Activated CD8-positive, alpha-beta T cell treated with anti-CD3 and anti-CD28 coated beads for 36 hours (primary cell): ENCODE measurements at regions not wholly inside any gene's neighbourhood (a gene's known extent, or its start where the extent isn't known, plus 50 kb on each side); places are given as distances from the start of the nearest gene placed in this dataset.

Source experiments
- ATAC-seq: fragments of 200-7000 bp; cut with Tn5 transposase; one replicate; pipeline ENCODE4 v1.10.0; 2021; ENCODE audit warnings: mild to moderate bottlenecking, moderate library complexity
- CTCF ChIA-PET: fragments of 350-600 bp; sonication (Branson Sonifier 250); formaldehyde crosslinking; loops from one replicate; lab custom pipeline; 2021; ENCODE audit warnings: antibody characterized with exemption; lab: Charles Lee
- POLR2A ChIA-PET: fragments of 350-600 bp; sonication (Branson Sonifier 250); formaldehyde crosslinking; loops from one replicate; lab custom pipeline; 2021; ENCODE audit warnings: antibody characterized with exemption; lab: Charles Lee
- DNase-seq: peaks from one replicate; pipeline ENCODE4 v3.0.0-alpha.2; 2020
- H3K27ac Mint-ChIP-seq: one replicate; pipeline ENCODE4 v1.8.0; 2021; ENCODE audit warnings: mild to moderate bottlenecking, mixed read lengths
- H3K27me3 Mint-ChIP-seq: one replicate; pipeline ENCODE4 v1.8.0; 2021; ENCODE audit warnings: mixed read lengths
- H3K36me3 Mint-ChIP-seq: one replicate; pipeline ENCODE4 v1.8.0; 2021; ENCODE audit warnings: low read depth, mixed read lengths
- H3K4me1 Mint-ChIP-seq: one replicate; pipeline ENCODE4 v1.8.0; 2021; ENCODE audit warnings: low read depth, mixed read lengths
- H3K4me3 Mint-ChIP-seq: one replicate; pipeline ENCODE4 v1.8.0; 2021; ENCODE audit warnings: mild to moderate bottlenecking, moderate library complexity, mixed read lengths
- H3K9me3 Mint-ChIP-seq: one replicate; pipeline ENCODE4 v1.8.0; 2021; ENCODE audit warnings: mixed read lengths
- CTCF ChIP-seq: fragments of 200-600 bp; IDR thresholded peaks from one replicate; pipeline ENCODE4 v1.8.0; 2022; ENCODE audit warnings: antibody characterized with exemption, mild to moderate bottlenecking
- intact Hi-C: fragments of 100-400 bp; cut with micrococcal nuclease; formaldehyde crosslinking; loops from one replicate; pipeline ENCODE4 v1.10.0; 2022

- H3K9me3 Mint-ChIP-seq: no peaks in the 10 kb centered on the region
- no peak overlapping the region for H3K4me3 Mint-ChIP-seq
- CTCF ChIA-PET: no interaction called here
- H3K27me3 Mint-ChIP-seq: peaks cover 1% of the 10 kb centered on the region
- no peak for TF ChIP-seq CTCF
- ATAC-seq (no peak), DNase-seq (no peak)
- H3K36me3 Mint-ChIP-seq: no peaks in the 10 kb centered on the region
- H3K27ac Mint-ChIP-seq: no peak overlapping the region
- POLR2A ChIA-PET: no interaction called here
- intact Hi-C loops: no loop called here
- H3K4me1 Mint-ChIP-seq: no peaks in the 10 kb centered on the region
These were observed 281.1 kb downstream of the PSAT1 start for GRCh38 chr9:78578072-78578471.

GRCh38 chr9:78582821-78583220 lies 285.9 kb downstream of the PSAT1 start:
- ATAC-seq: no peak
- Mint-ChIP-seq H3K36me3 (no peaks in the 10 kb centered on the region), H3K4me3 (no peak overlapping the region), H3K9me3 (peaks cover 2% of the 10 kb centered on the region), H3K27ac (no peak overlapping the region), H3K27me3 (peaks cover 2% of the 10 kb centered on the region), H3K4me1 (no peaks in the 10 kb centered on the region)
- intact Hi-C loops: no loop called here
- POLR2A ChIA-PET: no interaction called here
- no peak for DNase-seq
- no peak for TF ChIP-seq CTCF
- CTCF ChIA-PET: no interaction called here

- Mint-ChIP-seq H3K4me3 (no peak overlapping the region), H3K36me3 (no peaks in the 10 kb centered on the region), H3K4me1 (no peaks in the 10 kb centered on the region), H3K27ac (no peak overlapping the region), H3K9me3 (peaks cover 2% of the 10 kb centered on the region), H3K27me3 (peaks cover 2% of the 10 kb centered on the region)
- POLR2A ChIA-PET: interaction anchor here (0.7 kb wide), 1 partner anchor 133 kb away, joined by 4 read pairs; no protein-coding TSS in a partner anchor
- DNase-seq (no peak), ATAC-seq (no peak)
- TF ChIP-seq CTCF: no peak
- CTCF ChIA-PET: no interaction called here
- intact Hi-C loops: no loop called here
These were observed 287.7 kb downstream of the PSAT1 start for GRCh38 chr9:78584589-78584988.

GRCh38 chr9:78585909-78586308 lies 289.0 kb downstream of the PSAT1 start:
- Mint-ChIP-seq H3K27ac (no peak overlapping the region), H3K9me3 (peaks cover 2% of the 10 kb centered on the region), H3K36me3 (no peaks in the 10 kb centered on the region), H3K4me3 (no peak overlapping the region), H3K27me3 (peaks cover 2% of the 10 kb centered on the region), H3K4me1 (no peaks in the 10 kb centered on the region)
- TF ChIP-seq CTCF: no peak
- DNase-seq (no peak), ATAC-seq (no peak)
- ChIA-PET POLR2A (no interaction called here), CTCF (no interaction called here)
- intact Hi-C loops: no loop called here

DNA sequence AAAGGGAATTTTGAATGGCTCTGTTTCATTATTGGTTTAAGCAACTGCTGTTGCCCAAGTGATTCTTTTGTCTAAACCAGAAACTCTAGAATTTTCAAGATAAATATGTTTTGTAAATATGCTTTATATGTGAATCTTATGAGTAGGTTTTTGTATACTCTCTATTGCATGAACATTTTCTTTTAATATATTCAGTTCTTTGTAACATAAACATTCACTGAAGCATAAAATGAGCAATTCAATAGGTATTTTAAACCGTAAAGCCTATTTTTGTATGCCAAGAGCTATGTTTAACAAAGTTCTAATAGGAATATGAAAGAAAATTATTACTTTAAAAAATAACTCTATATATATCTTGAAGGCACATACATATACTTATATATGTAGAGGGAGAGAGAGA lies 293.1 kb downstream of the PSAT1 start:
- Mint-ChIP-seq H3K27me3 (no peaks in the 10 kb centered on the region), H3K36me3 (no peaks in the 10 kb centered on the region), H3K27ac (no peak overlapping the region), H3K4me1 (no peaks in the 10 kb centered on the region), H3K9me3 (peaks cover 2% of the 10 kb centered on the region), H3K4me3 (no peak overlapping the region)
- ChIA-PET CTCF (no interaction called here), POLR2A (no interaction called here)
- no peak for DNase-seq
- no peak for ATAC-seq
- no peak for TF ChIP-seq CTCF
- intact Hi-C loops: no loop called here
